ACHN (cell line): ENCODE measurements at regions not wholly inside any gene's neighbourhood (a gene's known extent, or its start where the extent isn't known, plus 50 kb on each side); places are given as distances from the start of the nearest gene placed in this dataset.

Source experiments
- DNase-seq: peaks from one replicate; pipeline ENCODE4 v3.0.0-alpha.2; 2015
- in situ Hi-C: cut with HindIII; loops from 2 replicates; pipeline ENCODE4 v1.10.0; 2017; ENCODE audit warnings: low sequenced_read_pairs, low pct_ligation_motif_present, low pct_unique_long_range_greater_than_20kb

- in situ Hi-C loops, result no loop called here
- no peak for DNase-seq
These were observed 59.4 kb upstream of the ASIC2 start for GRCh38 chr17:33352526-33352925.

GRCh38 chr17:33356266-33356665 is 63.2 kb upstream of the ASIC2 start:
- no peak for DNase-seq
- in situ Hi-C loops, result no loop called here

GRCh38 chr17:33363475-33363874 is 70.4 kb upstream of the ASIC2 start:
- in situ Hi-C loops, result no loop called here
- no peak for DNase-seq

GRCh38 chr17:33366960-33367359 is 73.9 kb upstream of the ASIC2 start:
- in situ Hi-C loops, result no loop called here
- no peak for DNase-seq

GRCh38 chr17:33369149-33369548 is 76.1 kb upstream of the ASIC2 start:
- in situ Hi-C loops, result no loop called here
- DNase-seq, result no peak

- in situ Hi-C loops, result no loop called here
- DNase-seq, result no peak
These were observed 76.8 kb upstream of the ASIC2 start for GRCh38 chr17:33369876-33370275.

- DNase-seq, result no peak
- in situ Hi-C loops, result no loop called here
These were observed 77.3 kb upstream of the ASIC2 start for GRCh38 chr17:33370401-33370800.

- in situ Hi-C loops, result no loop called here
- no peak for DNase-seq
These were observed 78.3 kb upstream of the ASIC2 start for GRCh38 chr17:33371377-33371776.

- in situ Hi-C loops, result no loop called here
These were observed 80.2 kb upstream of the ASIC2 start for GRCh38 chr17:33373273-33373672.

GRCh38 chr17:33375103-33375502 is 82.0 kb upstream of the ASIC2 start:
- in situ Hi-C loops, result no loop called here
- DNase-seq, result no peak

More at GRCh38 chr17:33373273-33373672, 80.2 kb upstream of the ASIC2 start:
- DNase-seq, result no peak

- DNase-seq, result no peak
- in situ Hi-C loops, result no loop called here
These were observed 82.7 kb upstream of the ASIC2 start for GRCh38 chr17:33375783-33376182.

GRCh38 chr17:33377837-33378595 is 84.9 kb upstream of the ASIC2 start:
- in situ Hi-C loops, result no loop called here
- DNase-seq, result peak; percentile 27

- in situ Hi-C loops, result no loop called here
- no peak for DNase-seq
These were observed 88.1 kb upstream of the ASIC2 start for GRCh38 chr17:33381201-33381600.

GRCh38 chr17:33383488-33384023 is 90.5 kb upstream of the ASIC2 start:
- in situ Hi-C loops, result no loop called here
- DNase-seq, result no peak

GRCh38 chr17:33385133-33385532 is 92.0 kb upstream of the ASIC2 start:
- DNase-seq, result no peak
- in situ Hi-C loops, result no loop called here

- in situ Hi-C loops, result no loop called here
- DNase-seq, result no peak
These were observed 92.6 kb upstream of the ASIC2 start for GRCh38 chr17:33385713-33386112.

- no peak for DNase-seq
- in situ Hi-C loops, result no loop called here
These were observed 94.3 kb upstream of the ASIC2 start for GRCh38 chr17:33387406-33387805.

- no peak for DNase-seq
- in situ Hi-C loops, result no loop called here
These were observed 96.5 kb upstream of the ASIC2 start for GRCh38 chr17:33389504-33390135.

GRCh38 chr17:33390479-33391176 is 97.5 kb upstream of the ASIC2 start:
- in situ Hi-C loops, result no loop called here

More at GRCh38 chr17:33390479-33391176, 97.5 kb upstream of the ASIC2 start:
- DNase-seq, result no peak
